ENCODE measurements at regions not wholly inside any gene's neighbourhood (a gene's known extent, or its start where the extent isn't known, plus 50 kb on each side); places are given as distances from the start of the nearest gene placed in this dataset.

GRCh38 chr20:40805592-40805991 lies 116.6 kb upstream of the MAFB start:
- no peak for TF ChIP-seq CTCF (IDR thresholded peaks at IDR 0.05; ENCODE audit: low read depth, low read length, poor library complexity, severe bottlenecking)
- TF ChIP-seq EZH2phosphoT487 (IDR thresholded peaks at IDR 0.05; ENCODE audit: borderline replicate concordance, low read length): no peak
- Histone ChIP-seq H4K20me1 (ENCODE audit: control insufficient read depth, insufficient read depth, low read depth, low read length) (no peaks in the 10 kb centered on the region), H3K4me3 (ENCODE audit: low read length) (no peak overlapping the region)

GRCh38 chr20:40806929-40807820 lies 118.1 kb upstream of the MAFB start:
- no peaks in the 10 kb centered on the region for H3F3A ChIP-seq (ENCODE audit: control insufficient read depth, insufficient read depth)
- H3K4me3 ChIP-seq (ENCODE audit: low read length): no peak overlapping the region
- H4K20me1 ChIP-seq (ENCODE audit: control insufficient read depth, insufficient read depth, low read depth, low read length): no peaks in the 10 kb centered on the region
- H3K27ac ChIP-seq (ENCODE audit: low read depth, low read length): no peak overlapping the region
- H3K36me3 ChIP-seq (ENCODE audit: control insufficient read depth, low read length): no peaks in the 10 kb centered on the region
- H3K9me3 ChIP-seq (ENCODE audit: control insufficient read depth, insufficient read depth, low read length): no peaks in the 10 kb centered on the region
- no peaks in the 10 kb centered on the region for H3K79me2 ChIP-seq (ENCODE audit: control insufficient read depth, low read length)
- H3K27me3 ChIP-seq (ENCODE audit: control insufficient read depth, low read length): no peaks in the 10 kb centered on the region
- H3K9me2 ChIP-seq (replicated peaks; ENCODE audit: control insufficient read depth, low read length): no peaks in the 10 kb centered on the region
- TF ChIP-seq CTCF (IDR thresholded peaks at IDR 0.05; ENCODE audit: low read depth, low read length, poor library complexity, severe bottlenecking): no peak
- TF ChIP-seq EZH2phosphoT487 (IDR thresholded peaks at IDR 0.05; ENCODE audit: borderline replicate concordance, low read length): no peak
- H3K4me2 ChIP-seq (ENCODE audit: low read length): no peak overlapping the region
- no peaks in the 10 kb centered on the region for H3K4me1 ChIP-seq (ENCODE audit: control insufficient read depth, low read length)

More at GRCh38 chr20:40805592-40805991, 116.6 kb upstream of the MAFB start:
- Histone ChIP-seq H3K27ac (ENCODE audit: low read depth, low read length) (no peak overlapping the region), H3K79me2 (ENCODE audit: control insufficient read depth, low read length) (no peaks in the 10 kb centered on the region), H3K9me2 (replicated peaks; ENCODE audit: control insufficient read depth, low read length) (no peaks in the 10 kb centered on the region), H3K9me3 (ENCODE audit: control insufficient read depth, insufficient read depth, low read length) (no peaks in the 10 kb centered on the region), H3K27me3 (ENCODE audit: control insufficient read depth, low read length) (no peaks in the 10 kb centered on the region), H3F3A (ENCODE audit: control insufficient read depth, insufficient read depth) (no peaks in the 10 kb centered on the region), H3K4me1 (ENCODE audit: control insufficient read depth, low read length) (no peaks in the 10 kb centered on the region), H3K36me3 (ENCODE audit: control insufficient read depth, low read length) (no peaks in the 10 kb centered on the region), H3K4me2 (ENCODE audit: low read length) (no peak overlapping the region)

GRCh38 chr20:40807821-40808170 lies 118.8 kb upstream of the MAFB start:
- Histone ChIP-seq H3K4me1 (ENCODE audit: control insufficient read depth, low read length) (no peaks in the 10 kb centered on the region), H3K27me3 (ENCODE audit: control insufficient read depth, low read length) (no peaks in the 10 kb centered on the region), H3K79me2 (ENCODE audit: control insufficient read depth, low read length) (no peaks in the 10 kb centered on the region), H4K20me1 (ENCODE audit: control insufficient read depth, insufficient read depth, low read depth, low read length) (no peaks in the 10 kb centered on the region), H3F3A (ENCODE audit: control insufficient read depth, insufficient read depth) (no peaks in the 10 kb centered on the region), H3K4me2 (ENCODE audit: low read length) (no peak overlapping the region), H3K27ac (ENCODE audit: low read depth, low read length) (no peak overlapping the region), H3K9me3 (ENCODE audit: control insufficient read depth, insufficient read depth, low read length) (no peaks in the 10 kb centered on the region), H3K36me3 (ENCODE audit: control insufficient read depth, low read length) (no peaks in the 10 kb centered on the region), H3K4me3 (ENCODE audit: low read length) (no peak overlapping the region), H3K9me2 (replicated peaks; ENCODE audit: control insufficient read depth, low read length) (no peaks in the 10 kb centered on the region)
- TF ChIP-seq EZH2phosphoT487 (IDR thresholded peaks at IDR 0.05; ENCODE audit: borderline replicate concordance, low read length) (no peak), CTCF (IDR thresholded peaks at IDR 0.05; ENCODE audit: low read depth, low read length, poor library complexity, severe bottlenecking) (no peak)
